ELR (cell line): ENCODE measurements at regions not wholly inside any gene's neighbourhood (a gene's known extent, or its start where the extent isn't known, plus 50 kb on each side); places are given as distances from the start of the nearest gene placed in this dataset.

Experiments
- DNase-seq: peaks from one replicate; pipeline ENCODE4 v3.0.0-alpha.2; 2015; ENCODE audit warnings: low read depth

GRCh38 chr1:234732671-234733390 is 122.9 kb upstream of the IRF2BP2 start:
- no peak for DNase-seq

- no peak for DNase-seq
Measured at GRCh38 chr1:234732260-234732659, 122.3 kb upstream of the IRF2BP2 start.

GRCh38 chr1:234731569-234732085 is 121.6 kb upstream of the IRF2BP2 start:
- no peak for DNase-seq

GRCh38 chr1:234730770-234731568 is 121.0 kb upstream of the IRF2BP2 start:
- peak; percentile 96 for DNase-seq

GRCh38 chr1:234730475-234730769 is 120.4 kb upstream of the IRF2BP2 start:
- DNase-seq, result no peak

- peak; percentile 83 for DNase-seq
Measured at GRCh38 chr1:234729561-234730474, 119.8 kb upstream of the IRF2BP2 start.

GRCh38 chr1:234728740-234729139 is 118.8 kb upstream of the IRF2BP2 start:
- DNase-seq, result no peak

- DNase-seq, result no peak
Measured at GRCh38 chr1:234727018-234727940, 117.3 kb upstream of the IRF2BP2 start.

- no peak for DNase-seq
Measured at GRCh38 chr1:234726359-234726943, 116.5 kb upstream of the IRF2BP2 start.

- peak; percentile 20 for DNase-seq
Measured at GRCh38 chr1:234725177-234726132, 115.5 kb upstream of the IRF2BP2 start.

- no peak for DNase-seq
Measured at GRCh38 chr1:234724516-234725176, 114.7 kb upstream of the IRF2BP2 start.

- peak; percentile 94 for DNase-seq
Measured at GRCh38 chr1:234722904-234723720, 113.1 kb upstream of the IRF2BP2 start.

- DNase-seq, result no peak
Measured at GRCh38 chr1:234722270-234722704, 112.3 kb upstream of the IRF2BP2 start.

GRCh38 chr1:234721476-234722269 is 111.7 kb upstream of the IRF2BP2 start:
- peak; percentile 86 for DNase-seq

- DNase-seq, result no peak
Measured at GRCh38 chr1:234720709-234721441, 110.9 kb upstream of the IRF2BP2 start.

GRCh38 chr1:234719454-234720251 is 109.7 kb upstream of the IRF2BP2 start:
- DNase-seq, result no peak
